Activated CD8-positive, alpha-beta memory T cell treated with anti-CD3 and anti-CD28 coated beads for 36 hours (primary cell): ENCODE measurements at regions not wholly inside any gene's neighbourhood (a gene's known extent, or its start where the extent isn't known, plus 50 kb on each side); places are given as distances from the start of the nearest gene placed in this dataset.

Source experiments
- CTCF ChIA-PET: fragments of 350-600 bp; sonication (Branson Sonifier 250); formaldehyde crosslinking; loops from one replicate; lab custom pipeline; 2021; ENCODE audit warnings: antibody characterized with exemption; lab: Charles Lee
- POLR2A ChIA-PET: fragments of 350-600 bp; sonication (Branson Sonifier 250); formaldehyde crosslinking; loops from one replicate; lab custom pipeline; 2021; ENCODE audit warnings: antibody characterized with exemption; lab: Charles Lee

DNA sequence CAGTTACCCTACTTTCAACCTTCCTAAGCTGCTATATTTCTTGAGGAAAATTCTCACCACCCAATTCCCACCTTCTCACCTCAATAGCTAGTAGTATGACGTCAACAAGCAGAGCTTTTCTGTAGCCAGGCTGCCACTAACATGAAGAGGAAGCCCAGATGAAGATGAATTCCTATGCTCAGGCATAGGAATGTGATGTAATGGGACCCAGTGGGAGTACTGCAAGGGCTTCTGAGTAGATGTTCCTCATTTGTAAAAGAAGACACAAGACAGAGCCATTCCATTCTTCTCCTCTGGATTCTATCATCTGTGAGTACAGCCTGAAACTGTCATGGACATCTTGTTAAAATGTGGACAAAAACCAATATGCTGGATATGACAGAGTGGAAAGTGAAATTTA is 81.6 kb upstream of the KLF3 start:
- ChIA-PET CTCF (no interaction called here), POLR2A (no interaction called here)

DNA sequence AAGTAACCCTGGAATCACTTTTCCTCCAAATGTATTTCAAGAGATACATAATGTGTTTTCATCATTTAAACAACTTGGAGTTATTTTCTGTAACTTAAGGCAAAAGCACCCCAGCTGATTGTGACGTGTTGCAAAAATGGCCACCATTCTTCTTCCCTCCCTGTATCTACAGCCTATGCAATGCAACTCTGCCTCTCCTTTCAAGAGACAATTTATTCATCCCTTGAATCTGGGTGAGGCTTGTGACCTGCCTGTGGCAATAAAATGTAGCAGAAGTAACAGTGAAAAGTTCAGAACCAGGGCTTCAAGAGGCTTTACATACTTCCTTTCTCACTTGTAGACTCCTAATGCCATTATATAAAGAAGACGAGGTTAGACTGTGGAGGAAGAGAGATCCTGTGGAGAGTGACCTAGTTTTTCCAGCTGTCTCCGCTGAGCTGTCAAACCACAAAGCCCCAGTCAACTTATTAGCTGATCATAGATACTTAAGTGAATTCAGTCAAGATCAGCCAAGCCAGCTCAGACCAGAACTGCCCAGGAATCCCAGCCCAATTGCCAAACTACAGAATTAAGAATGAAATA is 81.0 kb upstream of the KLF3 start:
- POLR2A ChIA-PET: no interaction called here
- CTCF ChIA-PET: no interaction called here

DNA sequence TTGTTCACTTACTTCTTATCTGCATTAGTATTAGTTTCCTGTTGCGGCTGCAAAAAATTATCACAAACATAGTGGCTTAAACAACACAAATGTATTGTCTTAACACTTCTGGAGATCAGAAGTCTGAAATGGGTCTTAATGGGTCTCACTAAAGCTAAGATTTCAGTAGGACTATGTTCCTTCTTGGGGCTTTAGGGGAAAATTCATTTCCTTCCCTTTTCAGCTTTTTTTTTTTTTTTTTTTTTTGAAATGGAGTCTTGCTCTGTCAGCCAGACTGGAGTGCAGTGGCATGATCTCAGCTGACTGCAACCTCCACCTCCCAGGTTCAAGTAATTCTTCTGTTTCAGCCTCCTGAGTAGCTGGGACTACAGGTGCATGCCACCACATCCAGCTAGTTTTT is 78.1 kb upstream of the KLF3 start:
- ChIA-PET POLR2A (no interaction called here), CTCF (no interaction called here)

DNA sequence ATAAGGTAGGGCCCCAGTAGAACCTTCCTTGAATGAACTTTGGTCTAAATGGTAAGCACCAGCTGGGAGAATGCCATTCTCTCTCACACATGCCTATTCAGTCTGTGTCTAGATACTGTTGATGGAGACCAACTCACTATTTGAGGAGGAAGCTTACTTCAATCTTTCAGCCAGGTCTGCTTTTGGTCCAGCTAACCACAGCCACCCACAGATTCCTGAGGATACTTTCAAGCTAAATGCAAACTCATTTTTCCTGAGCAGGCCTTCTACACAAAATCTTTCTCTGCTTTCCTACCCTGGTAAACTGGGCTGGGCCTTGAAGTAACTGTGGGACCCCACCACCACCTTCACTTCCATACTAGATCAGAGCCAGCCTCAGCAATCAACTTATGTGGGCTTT is 76.9 kb upstream of the KLF3 start:
- ChIA-PET POLR2A (no interaction called here), CTCF (no interaction called here)

DNA sequence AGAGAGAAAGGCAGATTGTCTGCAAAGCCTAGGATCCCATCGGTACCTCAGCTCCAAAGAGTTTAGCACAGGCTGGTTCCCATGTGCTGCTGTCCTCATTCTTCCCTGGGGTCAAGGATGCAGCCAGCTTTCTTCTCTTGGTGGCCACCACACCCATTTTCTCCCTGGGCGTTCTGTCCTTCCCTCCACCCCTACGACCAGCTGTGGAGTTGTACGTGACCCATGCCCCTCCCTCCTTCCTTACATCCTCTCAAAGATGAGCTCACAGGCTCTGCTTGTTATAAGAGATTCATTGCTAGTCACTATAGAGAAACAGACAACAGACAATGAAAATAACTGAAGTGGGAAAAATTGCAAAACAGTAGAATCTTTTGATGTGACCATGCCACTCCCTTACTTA is 74.0 kb upstream of the KLF3 start:
- CTCF ChIA-PET: no interaction called here

DNA sequence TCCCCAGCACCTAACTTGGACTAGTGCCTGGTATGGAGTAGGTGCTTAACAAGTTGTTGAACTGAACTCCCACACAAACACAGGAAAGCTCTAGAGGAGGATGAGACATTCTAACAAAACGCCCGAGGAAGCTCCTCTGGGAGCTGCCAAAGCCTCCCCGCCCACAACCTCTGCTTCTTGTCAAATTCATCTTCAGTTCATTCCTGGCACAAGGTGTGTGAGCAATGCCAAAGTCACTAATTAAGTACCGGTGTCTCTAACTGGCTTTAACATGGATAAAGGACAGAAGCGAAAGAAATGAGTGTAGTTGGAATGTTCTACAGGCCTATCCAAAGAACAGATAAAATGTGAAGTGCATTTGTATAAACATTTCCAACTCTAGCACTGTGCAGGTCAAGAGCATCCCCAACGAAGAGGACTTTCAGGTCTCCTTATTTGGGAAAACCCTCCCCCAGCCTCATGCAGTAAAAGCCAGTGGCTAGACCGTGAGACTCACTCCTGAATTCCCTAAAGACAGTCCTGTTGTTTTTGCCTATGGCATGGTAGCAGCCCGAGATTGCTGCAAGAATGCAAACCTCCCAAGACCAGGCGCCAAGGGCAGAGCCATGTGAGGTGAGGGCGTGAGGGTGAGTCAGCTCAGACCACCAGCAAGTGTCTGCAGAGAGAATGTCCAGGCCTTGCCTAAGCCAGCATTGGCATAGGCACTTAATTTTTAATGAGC is 72.2 kb upstream of the KLF3 start:
- ChIA-PET POLR2A (no interaction called here), CTCF (no interaction called here)

More for the DNA sequence above, 74.0 kb upstream of the KLF3 start:
- POLR2A ChIA-PET: no interaction called here

DNA sequence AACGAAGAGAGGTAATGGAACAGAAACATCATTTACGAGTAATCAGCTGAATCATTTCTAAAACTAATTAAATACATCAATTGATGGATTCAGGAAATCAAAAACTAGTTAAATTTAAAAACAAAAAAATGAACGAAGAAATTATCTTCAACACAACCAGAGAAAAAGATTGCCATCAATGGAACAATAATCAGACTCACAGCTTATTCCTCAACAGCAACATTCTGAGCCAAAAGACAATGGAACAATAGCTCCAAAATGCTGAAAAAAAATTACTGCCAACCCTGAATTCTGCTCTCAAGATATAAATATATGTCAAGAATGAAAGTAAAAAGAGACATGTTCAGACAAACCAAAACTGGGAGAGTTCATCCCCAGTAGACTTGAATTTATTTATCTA is 65.5 kb upstream of the KLF3 start:
- ChIA-PET CTCF (no interaction called here), POLR2A (no interaction called here)

DNA sequence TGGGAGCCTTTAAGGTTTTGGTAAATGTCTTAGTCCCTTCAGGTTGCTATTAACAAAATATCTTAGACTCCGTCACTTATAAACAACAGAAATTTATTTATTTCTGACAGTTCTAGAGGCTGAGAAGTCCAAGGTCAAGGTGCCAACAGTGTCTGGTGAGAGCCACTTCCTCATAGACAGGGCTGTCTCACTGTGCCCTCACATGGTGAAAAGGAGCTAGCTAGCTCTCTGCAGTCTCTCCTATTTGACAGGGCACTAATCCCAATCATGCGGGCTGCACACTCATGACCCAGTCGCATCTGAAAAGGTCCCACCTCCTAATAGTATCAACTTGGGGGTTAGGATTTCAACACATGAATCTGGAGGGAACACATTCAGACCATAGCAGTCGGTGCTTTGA is 63.4 kb upstream of the KLF3 start:
- ChIA-PET CTCF (no interaction called here), POLR2A (no interaction called here)

DNA sequence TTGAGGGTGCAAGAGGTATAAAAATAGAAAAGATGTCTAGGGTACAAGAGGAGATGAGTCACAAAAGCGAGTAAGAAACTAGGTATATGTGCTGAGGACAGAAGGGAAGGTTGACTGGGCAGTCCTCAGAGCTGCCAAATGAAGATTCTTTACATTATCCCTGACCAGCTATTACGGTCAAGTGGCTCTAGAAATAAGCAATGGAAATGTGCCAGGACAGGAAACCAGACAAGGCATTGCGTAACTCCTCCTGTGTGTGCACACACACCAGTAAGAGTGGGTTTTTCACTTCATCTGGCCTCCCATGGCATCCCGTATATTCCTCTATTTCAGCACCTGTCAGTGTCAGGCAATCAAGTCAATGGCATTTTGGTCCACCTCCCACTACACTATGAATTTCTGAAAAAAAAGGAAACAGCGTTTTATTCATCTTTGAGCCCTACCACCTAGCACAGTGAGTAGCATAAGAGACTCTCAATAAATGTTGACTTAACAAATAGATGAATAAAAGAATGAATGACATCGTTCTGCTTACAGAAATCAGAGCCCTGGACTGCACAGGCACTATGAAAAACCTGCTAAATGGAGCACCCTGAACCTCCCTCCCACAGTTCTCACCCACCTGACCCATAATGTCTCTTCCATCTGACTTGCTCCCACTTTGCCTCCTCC is 62.6 kb upstream of the KLF3 start:
- ChIA-PET CTCF (no interaction called here), POLR2A (no interaction called here)

DNA sequence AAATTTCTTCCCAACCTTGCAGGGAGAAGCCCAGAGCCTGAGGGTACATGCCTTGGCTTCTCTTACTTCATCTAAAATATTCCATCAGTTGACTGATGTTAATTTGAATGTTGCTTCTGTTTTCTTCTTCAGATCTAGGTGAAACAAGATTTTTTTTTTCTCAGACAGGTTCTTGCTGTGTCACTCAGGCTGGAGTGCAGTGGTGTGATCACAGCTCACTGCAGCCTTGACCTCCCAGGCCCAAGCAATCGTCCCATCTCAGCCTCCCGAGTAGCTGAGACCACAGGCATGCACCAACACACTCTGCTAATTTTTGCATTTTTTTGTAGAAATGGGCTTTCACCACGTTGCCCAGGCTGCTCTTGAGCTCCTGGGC is 62.1 kb upstream of the KLF3 start:
- POLR2A ChIA-PET: no interaction called here
- CTCF ChIA-PET: no interaction called here

DNA sequence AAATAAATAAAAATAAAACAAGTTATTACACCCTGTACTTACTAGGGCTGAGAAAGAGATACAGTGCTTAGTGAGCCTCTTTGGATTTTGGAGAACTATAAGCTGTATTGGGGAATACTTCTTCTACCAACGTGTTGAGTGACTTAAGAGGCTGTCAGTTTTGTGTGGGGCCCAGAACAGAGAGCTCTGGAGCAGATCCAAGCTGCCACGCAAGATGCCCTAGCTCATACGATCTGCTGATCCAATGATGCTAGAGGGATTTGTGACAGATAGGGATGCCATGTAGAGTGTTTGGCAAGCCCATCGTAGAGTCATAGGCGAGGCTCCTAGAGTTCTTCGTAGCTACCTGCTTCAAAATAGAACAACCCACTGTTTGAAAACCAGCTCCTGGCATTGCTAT is 60.3 kb upstream of the KLF3 start:
- ChIA-PET CTCF (interaction anchor here (0.6 kb wide), 1 partner anchor 118 kb away, joined by 3 read pairs; no protein-coding TSS in a partner anchor), POLR2A (no interaction called here)

DNA sequence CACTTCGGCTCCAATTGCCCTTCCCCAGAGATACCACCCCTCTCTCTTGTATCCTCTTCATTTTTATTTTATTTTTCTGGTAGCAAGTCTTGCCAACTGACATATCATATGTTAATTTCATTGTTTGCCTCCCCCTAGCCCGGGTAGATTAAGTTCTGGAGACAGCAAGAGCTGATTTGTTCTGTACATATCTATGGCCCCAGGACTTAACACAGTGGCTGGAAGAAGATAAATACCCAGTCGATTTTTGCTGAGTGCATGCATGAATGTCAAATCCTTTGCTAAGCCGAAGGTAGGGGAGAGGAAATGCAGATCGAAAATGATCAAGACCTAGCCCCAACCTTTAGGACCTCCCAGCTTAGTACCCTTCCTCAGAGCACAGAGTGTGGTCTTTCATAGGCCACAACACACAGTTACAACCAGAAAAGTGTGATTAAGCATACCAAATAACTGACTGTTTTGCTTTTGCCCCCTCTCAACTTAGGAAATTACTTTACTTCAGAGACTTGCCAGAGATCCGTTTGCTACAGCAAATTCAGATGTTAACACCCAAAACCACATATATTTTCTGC is 58.7 kb upstream of the KLF3 start:
- POLR2A ChIA-PET: no interaction called here
- CTCF ChIA-PET: no interaction called here

DNA sequence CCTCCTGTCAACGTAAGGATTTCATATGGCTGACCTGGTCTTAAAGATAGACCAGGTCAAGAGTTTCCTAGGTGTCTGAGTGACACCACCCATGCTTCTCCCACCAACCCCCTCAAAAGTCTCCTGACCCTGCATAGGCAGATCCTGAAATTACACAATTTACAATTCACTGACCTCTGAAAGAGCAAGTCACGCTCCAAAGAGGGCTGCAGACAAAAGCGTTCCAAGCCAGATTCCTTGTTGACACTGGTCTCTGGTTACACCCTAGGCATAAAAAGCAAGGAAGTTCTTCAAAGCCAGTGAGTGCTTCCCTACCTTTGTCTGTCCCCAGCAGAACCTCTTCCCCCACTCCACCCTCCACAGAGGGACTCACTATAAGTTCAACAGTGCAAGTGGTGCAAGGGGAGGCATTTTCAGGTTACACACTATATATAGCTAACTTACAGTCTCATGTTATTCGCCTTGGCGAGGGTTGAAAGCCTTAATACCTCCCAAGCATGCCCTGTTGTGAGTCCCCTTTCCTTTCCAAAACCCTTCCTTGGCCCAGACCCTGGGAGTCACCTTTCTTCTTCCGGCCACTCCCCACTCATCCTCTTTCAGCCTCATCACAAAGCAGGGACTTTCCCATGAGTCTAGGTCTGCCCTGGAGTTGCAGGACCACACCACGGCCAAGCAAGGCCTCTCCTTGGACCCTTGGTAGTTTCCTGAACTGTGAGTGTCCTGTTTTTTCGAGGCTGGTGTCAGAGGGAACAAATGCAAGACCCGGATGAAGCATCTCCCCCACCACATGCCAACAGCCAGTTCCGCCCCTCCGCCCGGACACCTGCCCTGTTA is 58.0 kb upstream of the KLF3 start:
- ChIA-PET POLR2A (no interaction called here), CTCF (interaction anchor here (1.0 kb wide), 1 partner anchor 45 kb away, joined by 3 read pairs; no protein-coding TSS in a partner anchor)

DNA sequence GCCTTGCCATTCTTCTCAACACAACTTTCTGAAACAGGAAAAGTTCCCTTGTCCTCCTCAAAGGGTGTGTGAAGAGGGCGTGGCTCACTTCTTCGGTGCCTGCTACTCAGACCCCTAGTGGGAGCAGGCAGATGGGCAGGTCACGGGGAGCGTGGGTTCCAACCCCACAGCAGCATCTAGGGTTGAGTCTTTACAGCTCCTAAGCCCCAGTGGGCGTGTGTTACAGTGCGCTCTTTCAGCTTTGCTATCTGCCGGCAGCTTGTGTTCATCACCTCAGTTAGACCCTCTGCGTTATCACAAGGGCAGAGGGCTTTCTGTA is 57.5 kb upstream of the KLF3 start:
- POLR2A ChIA-PET: no interaction called here
- CTCF ChIA-PET: interaction anchor here (1.0 kb wide), 1 partner anchor 44 kb away, joined by 3 read pairs; no protein-coding TSS in a partner anchor

DNA sequence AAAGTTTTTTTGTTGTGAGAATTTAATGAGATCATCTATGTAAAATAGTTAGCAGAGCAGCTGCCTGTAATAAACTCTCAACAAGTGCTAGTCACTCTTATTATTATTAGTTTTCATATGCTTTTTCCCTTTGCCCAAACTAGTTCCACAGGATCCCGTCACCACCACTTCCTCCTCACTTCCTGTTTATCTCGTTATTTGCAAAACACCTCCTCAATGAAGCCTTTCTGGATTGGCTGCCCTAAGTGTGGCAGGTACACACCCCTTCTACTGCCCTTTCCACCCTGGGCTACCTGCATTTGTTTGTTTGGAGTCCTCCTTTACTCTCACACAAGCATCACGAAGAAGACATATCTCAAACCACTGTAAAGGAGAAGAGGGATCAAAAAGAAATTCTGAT is 54.4 kb upstream of the KLF3 start:
- POLR2A ChIA-PET: no interaction called here
- CTCF ChIA-PET: no interaction called here

DNA sequence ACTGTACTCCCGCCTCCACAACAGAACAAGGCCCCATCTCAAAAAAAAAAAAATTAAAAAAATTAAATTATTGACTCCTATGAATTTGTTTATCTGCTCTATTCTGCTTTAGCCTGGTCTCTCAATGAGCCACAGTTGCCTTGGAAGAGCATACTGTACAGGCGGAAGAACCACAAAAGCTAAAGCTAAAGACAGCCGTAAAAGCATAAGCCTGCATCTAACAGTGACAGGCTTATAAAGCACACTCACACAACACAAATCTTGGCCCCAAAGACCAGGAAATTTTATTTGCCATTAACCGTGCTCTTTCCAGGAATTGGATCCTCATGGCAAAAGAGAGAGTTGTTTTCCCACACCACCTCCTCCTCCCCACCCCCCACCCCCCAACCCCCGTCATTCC is 53.5 kb upstream of the KLF3 start:
- ChIA-PET CTCF (interaction anchor here (0.7 kb wide), 1 partner anchor 269 kb away, joined by 3 read pairs; no protein-coding TSS in a partner anchor), POLR2A (no interaction called here)

DNA sequence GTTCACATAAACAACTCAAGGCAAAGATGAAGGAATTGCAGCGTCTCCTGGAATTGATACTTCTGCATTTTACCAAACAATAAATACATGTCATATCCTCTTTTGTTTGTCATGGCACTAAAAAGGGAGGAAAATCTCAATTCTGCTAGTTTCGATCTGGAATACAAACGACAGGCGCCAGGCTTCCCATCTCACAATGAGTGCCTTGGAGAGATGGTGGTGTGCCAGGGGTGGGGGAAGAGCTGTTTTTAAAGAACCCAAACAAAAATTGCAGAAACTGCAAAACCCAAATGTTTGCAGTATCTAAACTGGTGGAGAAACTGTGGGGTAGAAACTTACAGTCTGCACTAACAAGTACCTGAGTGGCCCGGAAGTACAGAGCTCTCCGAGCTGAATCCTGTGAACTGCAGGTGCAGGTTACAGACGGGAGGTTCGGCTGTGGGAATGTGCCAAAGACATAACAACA is 53.0 kb upstream of the KLF3 start:
- ChIA-PET CTCF (interaction anchor here (0.7 kb wide), 1 partner anchor 268 kb away, joined by 3 read pairs; no protein-coding TSS in a partner anchor), POLR2A (no interaction called here)

DNA sequence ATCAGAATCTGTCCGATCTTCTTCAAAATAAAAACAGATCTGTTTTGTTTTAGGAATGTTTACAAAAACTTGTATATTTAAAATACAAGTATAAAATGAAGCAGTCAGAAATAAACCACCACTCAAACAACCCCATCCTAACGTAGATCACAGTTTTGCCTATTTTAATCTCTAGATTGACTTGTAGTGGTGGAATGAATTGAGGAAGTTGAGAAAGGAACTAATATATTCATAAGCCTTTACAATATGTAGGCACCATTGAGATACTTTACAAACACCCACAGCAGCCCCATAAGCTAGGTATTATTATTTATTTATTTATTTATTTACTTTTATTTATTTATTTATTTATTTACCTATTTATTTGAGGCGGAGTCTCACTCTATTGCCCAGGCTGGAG is 52.3 kb upstream of the KLF3 start:
- POLR2A ChIA-PET: no interaction called here
- CTCF ChIA-PET: no interaction called here

DNA sequence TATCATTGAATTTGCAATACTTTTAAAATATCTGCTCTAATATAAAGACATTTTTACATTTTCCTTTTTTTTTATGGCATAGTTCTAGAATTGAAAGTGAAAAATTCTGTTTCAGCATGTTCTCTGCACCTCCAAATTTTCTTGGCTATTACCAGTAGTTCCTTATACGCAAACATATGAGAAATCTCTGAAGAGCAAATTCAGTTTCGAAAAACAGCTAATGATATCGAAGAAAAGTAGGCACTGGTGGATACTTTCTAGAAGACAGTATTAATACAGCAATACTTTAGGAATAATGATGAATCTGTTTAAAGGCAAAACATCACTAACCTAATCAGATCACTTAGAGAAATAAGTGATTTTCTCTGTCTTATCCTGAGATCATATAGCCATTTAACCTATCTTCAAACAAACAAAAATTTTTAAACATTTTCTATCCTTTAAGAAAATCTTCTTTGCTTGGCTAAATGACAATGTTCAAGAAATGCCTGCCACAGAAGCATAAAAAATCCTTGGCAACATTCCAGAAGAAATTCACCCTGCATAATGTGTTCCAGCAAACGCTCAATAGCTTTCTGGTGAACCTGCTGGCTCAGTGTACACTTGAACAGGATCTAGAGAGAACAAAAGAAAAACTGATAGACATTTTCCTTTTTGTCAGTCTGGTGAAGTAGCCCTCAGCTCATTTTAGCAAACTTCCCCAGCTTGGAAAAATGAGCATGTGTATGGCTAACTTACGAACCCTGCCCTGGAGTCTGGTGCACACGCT is 51.2 kb upstream of the KLF3 start:
- POLR2A ChIA-PET: no interaction called here

More for the DNA sequence above, 51.2 kb upstream of the KLF3 start:
- CTCF ChIA-PET: no interaction called here
